ENCODE measurements at regions not wholly inside any gene's neighbourhood (a gene's known extent, or its start where the extent isn't known, plus 50 kb on each side); places are given as distances from the start of the nearest gene placed in this dataset.

DNA sequence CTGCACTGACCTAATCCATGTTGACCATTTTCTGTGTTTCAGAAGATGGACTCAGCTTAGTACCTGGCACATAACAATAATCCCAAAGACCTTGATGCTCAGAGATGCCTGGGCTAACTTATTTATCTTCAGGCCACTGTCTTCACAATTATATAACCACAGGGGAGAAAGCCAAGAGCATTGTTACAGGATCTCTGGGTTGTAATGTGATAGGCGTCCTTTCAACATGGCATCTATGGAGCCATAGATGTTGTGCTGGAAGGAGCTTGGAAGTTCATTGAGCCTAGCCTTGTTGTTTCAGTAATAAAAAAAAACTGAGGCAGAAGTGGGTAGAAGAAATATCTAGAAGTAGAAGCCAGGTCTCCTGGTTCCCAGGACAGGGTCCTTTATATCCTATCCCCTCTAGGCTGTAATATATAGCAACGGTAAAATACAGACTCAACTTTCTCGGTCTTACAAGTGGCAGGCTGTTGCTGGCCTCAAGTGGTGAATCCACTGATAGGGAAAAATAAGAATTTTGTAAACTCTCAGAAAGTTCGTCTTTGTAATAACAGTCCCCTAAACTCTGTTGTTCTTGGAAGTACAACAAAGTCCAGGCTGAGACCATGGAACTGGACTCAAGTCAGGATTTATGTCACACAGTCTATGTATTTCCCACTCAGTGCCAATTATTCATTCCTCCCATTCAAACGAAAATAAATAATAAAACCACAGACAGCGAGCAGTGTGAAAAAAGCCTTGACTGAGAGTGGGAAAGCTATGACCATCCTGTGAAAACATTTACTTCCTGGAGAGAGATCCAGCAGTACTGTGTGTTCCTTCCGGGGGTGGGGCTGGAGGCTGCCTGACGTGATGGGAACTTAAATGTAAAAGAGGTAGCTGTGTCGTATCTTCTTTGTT lies 277.6 kb downstream of the REEP3 start:
- no peak for TF ChIP-seq POLR2AphosphoS5 (IDR thresholded peaks at IDR 0.05; ENCODE audit: low read depth, low read length)
- no peak for TF ChIP-seq POLR2A (IDR thresholded peaks at IDR 0.05; ENCODE audit: low read depth, low read length)

Data from GM12892 (cell line).